Motor neuron (in vitro differentiated cells): ENCODE measurements at regions not wholly inside any gene's neighbourhood (a gene's known extent, or its start where the extent isn't known, plus 50 kb on each side); places are given as distances from the start of the nearest gene placed in this dataset.
"Not testable (repeated sequence)": the region's sequence is repeated elsewhere in the genome, so short reads cannot be mapped to it uniquely, and the experiment has no call there.

Source experiments
- ATAC-seq, 8 experiments: fragments of 200-7000 bp; cut with Tn5 transposase; replicated peaks in 6 of 8; 2 replicates each; pipeline ENCODE4 v1.8.0; 2021; ENCODE audit warnings: mild to moderate bottlenecking in 8 of 8, moderate library complexity in 8 of 8
- H3K27ac ChIP-seq, 2 donors: fragments of 250-450 bp; sonication (Bioruptor Pico); 2 replicates each; pipeline ENCODE4 v1.9.0; 2021; ENCODE audit warnings: antibody characterized with exemption in 2 of 2, mild to moderate bottlenecking in 2 of 2, moderate library complexity in 1 of 2
- H3K4me1 ChIP-seq, 2 donors: fragments of 250-450 bp; sonication (Bioruptor Pico); replicated peaks in 1 of 2; 2 replicates each; pipeline ENCODE4 v1.6.1; 2021; ENCODE audit warnings: antibody characterized with exemption in 2 of 2, mild to moderate bottlenecking in 2 of 2, moderate library complexity in 1 of 2
- H3K4me3 ChIP-seq, 5 donors: fragments of 250-450 bp; sonication (Bioruptor Pico); 2 replicates each; pipeline ENCODE4 v1.9.0; 2021; ENCODE audit warnings: antibody characterized with exemption in 5 of 5, mild to moderate bottlenecking in 5 of 5, moderate library complexity in 4 of 5
- WGBS, 10 experiments: fragments of 450-650 bp; shearing (Covaris generic); methylation state at CpG; one replicate each; pipeline ENCODE4 v1.0.0; 2022; 5-methylcytosine and 5-hydroxymethylcytosine counted together
- in situ Hi-C, 9 experiments: fragments of 400-800 bp; cut with MboI; loops; one replicate each; pipeline ENCODE4 v1.15.0; 2021; ENCODE audit warnings: low sequenced_read_pairs in 9 of 9, low pct_unique_long_range_greater_than_20kb in 2 of 9; ENCODE audit not compliant: unreplicated experiment in 9 of 9

DNA sequence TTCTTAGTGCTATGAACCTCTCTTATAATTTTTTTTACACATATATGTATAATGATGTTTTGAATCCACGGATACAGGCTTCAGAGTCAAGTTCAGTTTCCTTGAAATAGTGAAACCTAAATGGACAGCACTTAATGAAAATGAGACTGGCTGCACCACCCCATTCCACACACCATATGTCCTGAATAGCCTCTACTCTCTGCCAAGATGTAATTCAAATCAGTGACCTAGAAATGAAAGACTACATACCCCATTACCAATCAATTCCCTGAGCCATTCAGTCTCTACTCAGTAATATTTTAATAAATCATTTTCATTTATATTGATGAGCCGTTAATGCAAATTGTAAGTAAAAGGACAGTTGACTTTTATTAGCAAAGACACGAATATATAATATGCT lies 614.9 kb upstream of the TMPRSS15 start:
- ATAC-seq = peak in 4 of 8 experiments; percentile 25 to 82 (median 41)
- in situ Hi-C loops = no loop called here
- H3K27ac ChIP-seq = no peak overlapping the region
- 0 to 81% (median 44%) methylated on average over 1 to 3 of the region's 3 CpGs for WGBS, 10 experiments
- peaks cover 0 to 20% of the 10 kb centered on the region in 2 donors for H3K4me1 ChIP-seq
- no peak overlapping the region for H3K4me3 ChIP-seq

- ATAC-seq = no peak
- Histone ChIP-seq H3K4me3 (no peak overlapping the region), H3K27ac (no peak overlapping the region), H3K4me1 (peaks cover 0 to 19% of the 10 kb centered on the region in 2 donors)
- WGBS, 10 experiments = 33 to 100% (median 85%) methylated on average over 1 to 4 of the region's 4 CpGs
- in situ Hi-C loops = no loop called here
Measured at GRCh38 chr21:19022978-19023377, 619.4 kb upstream of the TMPRSS15 start.

- H3K4me3 ChIP-seq = no peak overlapping the region
- no peak overlapping the region for H3K27ac ChIP-seq
- in situ Hi-C loops = no loop called here
- ATAC-seq = peak in 1 of 8 experiments; percentile 7
- H3K4me1 ChIP-seq = peaks cover 0 to 16% of the 10 kb centered on the region in 2 donors
Measured at GRCh38 chr21:19026911-19027310, 623.3 kb upstream of the TMPRSS15 start.

DNA sequence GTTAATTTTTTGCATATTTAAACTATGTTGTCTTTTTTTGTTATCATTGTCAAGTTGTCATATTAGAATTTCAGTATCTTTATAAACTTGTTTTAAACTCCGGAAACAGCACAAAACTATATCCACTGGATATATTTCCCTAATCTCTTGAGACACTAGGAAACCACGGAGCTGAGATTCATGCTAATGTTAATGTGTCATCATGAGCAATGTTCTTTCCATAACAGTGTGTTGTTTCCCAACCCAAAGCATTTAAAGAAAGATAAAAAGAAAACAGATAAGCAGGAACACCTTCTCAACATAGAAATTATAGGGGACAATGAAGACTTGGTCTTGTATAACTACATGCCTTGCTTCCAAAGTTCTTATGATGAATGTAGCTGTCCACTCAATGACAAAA lies 626.2 kb upstream of the TMPRSS15 start:
- peaks cover 0 to 37% of the 10 kb centered on the region in 2 donors for H3K4me1 ChIP-seq
- H3K27ac ChIP-seq = no peak overlapping the region
- 0 to 88% (median 36%) methylated on average over 1 to 2 of the region's 2 CpGs; no CpG with 5 or more reads in 1 of the 10 experiments for WGBS, 10 experiments
- in situ Hi-C loops = no loop called here
- H3K4me3 ChIP-seq = no peak overlapping the region
- ATAC-seq = no peak

- Histone ChIP-seq H3K4me3 (no peak overlapping the region), H3K4me1 (peaks cover 0 to 29% of the 10 kb centered on the region in 2 donors), H3K27ac (no peak overlapping the region)
- ATAC-seq = peak in 5 of 8 experiments; percentile 61 to 94 (median 89)
- in situ Hi-C loops = no loop called here
- 0 to 100% (median 29%) methylated on average over 1 of the region's 1 CpG; no CpG with 5 or more reads in 3 of the 10 experiments for WGBS, 10 experiments
Measured at GRCh38 chr21:19031953-19032352, 628.4 kb upstream of the TMPRSS15 start.

DNA sequence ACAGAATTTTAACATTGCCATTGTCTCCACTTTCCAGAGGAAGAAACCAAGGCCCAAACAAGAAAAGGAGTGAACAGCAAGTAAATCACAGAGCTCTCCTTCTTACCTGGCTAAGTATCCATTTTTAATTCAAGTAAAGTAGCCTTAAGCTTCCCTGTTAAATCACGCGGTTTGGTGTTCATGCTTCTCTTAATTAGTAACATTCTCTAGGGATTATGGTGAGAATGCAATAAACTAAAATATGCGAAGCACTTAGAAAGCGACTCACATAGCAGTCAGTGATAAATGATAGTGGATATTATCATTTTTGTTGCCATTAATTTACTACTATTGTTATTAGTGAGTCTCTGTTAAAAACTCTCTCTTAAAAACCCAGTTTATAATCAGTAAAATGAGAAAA lies 630.5 kb upstream of the TMPRSS15 start:
- peak in 1 of 8 experiments; percentile 25 for ATAC-seq
- in situ Hi-C loops = no loop called here
- H3K27ac ChIP-seq = no peak overlapping the region
- 0 to 100% (median 75%) methylated on average over 1 to 4 of the region's 4 CpGs for WGBS, 10 experiments
- H3K4me1 ChIP-seq = peaks cover 0 to 28% of the 10 kb centered on the region in 2 donors
- H3K4me3 ChIP-seq = no peak overlapping the region

DNA sequence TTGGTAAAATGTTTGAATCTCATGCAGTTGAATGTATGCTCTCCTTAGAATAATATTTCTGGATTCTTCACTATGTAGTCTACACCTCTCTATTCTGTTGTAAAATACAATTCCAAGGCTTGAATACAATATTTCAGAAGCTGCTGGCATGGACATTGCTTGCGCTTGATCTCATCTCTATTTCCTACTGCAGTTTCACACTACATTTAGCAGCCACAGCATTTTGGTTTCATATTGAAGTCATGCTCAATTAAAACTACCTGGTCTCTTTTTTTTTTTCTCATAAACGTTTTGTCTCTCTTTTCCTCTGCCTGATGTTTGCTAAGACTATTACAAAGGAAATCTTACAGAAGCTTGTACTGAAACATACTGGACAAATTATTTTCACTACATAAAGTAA lies 631.0 kb upstream of the TMPRSS15 start:
- in situ Hi-C loops = no loop called here
- Histone ChIP-seq H3K4me1 (peaks cover 0 to 28% of the 10 kb centered on the region in 2 donors), H3K27ac (no peak overlapping the region), H3K4me3 (no peak overlapping the region)
- ATAC-seq = no peak
- 13 to 100% (median 64%) methylated on average over 1 to 2 of the region's 2 CpGs; no CpG with 5 or more reads in 1 of the 10 experiments for WGBS, 10 experiments

DNA sequence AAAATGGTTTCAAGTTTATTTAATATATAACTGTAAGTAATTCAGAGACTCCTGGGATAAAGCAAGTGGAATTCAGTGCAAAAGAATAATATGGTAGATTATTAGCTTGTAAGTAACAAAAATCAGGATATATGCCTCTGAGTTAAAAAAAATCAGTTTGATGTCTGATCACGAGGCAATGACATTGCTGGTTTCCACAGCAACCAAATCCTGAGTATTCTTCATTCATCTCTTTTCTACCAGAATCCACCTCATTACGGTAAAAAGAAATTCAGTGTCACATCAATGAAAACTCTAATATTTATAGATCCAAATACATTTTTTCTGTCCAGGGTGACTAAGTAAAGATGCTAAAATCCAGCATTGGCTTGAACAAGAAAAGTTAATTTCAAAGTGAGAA lies 642.3 kb upstream of the TMPRSS15 start:
- 0 to 75% (median 50%) methylated on average over 1 to 2 of the region's 2 CpGs; no CpG with 5 or more reads in 1 of the 10 experiments for WGBS, 10 experiments
- no peak for ATAC-seq

DNA sequence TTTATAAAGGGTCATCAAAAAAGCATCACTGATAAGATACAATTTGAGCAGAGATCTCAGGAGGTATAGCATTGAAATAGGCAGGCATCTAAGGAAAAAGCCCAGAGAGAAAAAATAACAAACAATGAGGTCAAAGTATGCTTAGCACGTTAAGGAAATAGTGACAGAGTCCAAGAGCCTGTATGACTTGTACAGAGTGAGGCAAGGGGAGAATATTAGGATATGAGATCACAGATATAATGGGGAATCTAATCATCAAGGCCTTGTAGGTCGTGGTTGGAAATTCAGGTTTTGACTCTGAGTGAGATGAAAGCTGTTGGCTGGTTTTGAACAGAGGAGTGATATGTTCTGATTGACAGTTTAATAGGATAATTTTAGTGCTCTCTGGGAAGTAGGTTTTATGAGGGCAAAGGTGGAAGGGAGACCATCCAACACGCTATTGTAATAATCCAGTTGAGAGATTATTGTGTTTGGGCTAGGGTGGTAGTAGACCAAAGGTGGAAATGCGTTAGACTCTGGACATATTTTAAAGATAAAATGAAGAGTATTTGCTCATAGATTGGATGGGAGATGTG lies 644.6 kb upstream of the TMPRSS15 start:
- no peak overlapping the region for H3K27ac ChIP-seq
- peaks cover 0 to 5% of the 10 kb centered on the region in 2 donors for H3K4me1 ChIP-seq
- 0 to 90% (median 76%) methylated on average over 2 to 4 of the region's 4 CpGs for WGBS, 10 experiments
- ATAC-seq = no peak
- H3K4me3 ChIP-seq = no peak overlapping the region
- in situ Hi-C loops = no loop called here

More for the DNA sequence above, 642.3 kb upstream of the TMPRSS15 start:
- Histone ChIP-seq H3K4me3 (no peak overlapping the region), H3K27ac (no peak overlapping the region), H3K4me1 (peaks cover 0 to 5% of the 10 kb centered on the region in 2 donors)
- in situ Hi-C loops = no loop called here

DNA sequence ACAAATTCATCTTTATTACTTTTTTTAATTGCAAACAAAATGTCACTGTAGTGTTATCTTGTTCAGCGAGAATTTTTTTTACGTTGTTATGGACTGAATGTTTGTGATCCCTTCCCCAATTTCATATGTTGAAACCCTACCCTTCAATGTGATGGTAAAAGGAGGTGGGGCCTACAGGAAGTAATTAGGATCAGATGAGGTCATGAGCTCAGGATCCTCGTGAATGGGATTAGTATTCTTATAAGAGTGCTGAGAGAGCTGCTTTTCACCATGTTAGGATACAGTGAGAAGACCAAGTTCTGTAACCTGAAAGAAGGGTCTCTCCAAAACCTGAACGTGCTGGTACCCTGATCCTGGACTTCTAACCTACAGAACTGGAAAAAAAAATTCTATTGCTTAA lies 646.0 kb upstream of the TMPRSS15 start:
- Histone ChIP-seq H3K27ac (no peak overlapping the region), H3K4me3 (no peak overlapping the region), H3K4me1 (peaks cover 0 to 5% of the 10 kb centered on the region in 2 donors)
- no peak for ATAC-seq
- in situ Hi-C loops = no loop called here
- 2 to 90% (median 74%) methylated on average over 2 to 4 of the region's 4 CpGs for WGBS, 10 experiments

- ATAC-seq = no peak
- Histone ChIP-seq H3K27ac (no peak overlapping the region), H3K4me3 (no peak overlapping the region), H3K4me1 (no peaks in the 10 kb centered on the region)
- in situ Hi-C loops = no loop called here
- WGBS, 10 experiments = 0 to 100% (median 80%) methylated on average over 1 to 8 of the region's 8 CpGs; no CpG with 5 or more reads in 2 of the 10 experiments
Measured at GRCh38 chr21:19065164-19065563, 661.6 kb upstream of the TMPRSS15 start.

- in situ Hi-C loops = no loop called here
- Histone ChIP-seq H3K27ac (no peak overlapping the region), H3K4me1 (no peaks in the 10 kb centered on the region), H3K4me3 (no peak overlapping the region)
- 0 to 100% (median 80%) methylated on average over 1 of the region's 1 CpG; no CpG with 5 or more reads in 4 of the 10 experiments for WGBS, 10 experiments
- ATAC-seq = no peak
Measured at GRCh38 chr21:19076031-19076430, 672.4 kb upstream of the TMPRSS15 start.

- WGBS, 10 experiments = 0 to 100% (median 26%) methylated on average over 1 to 2 of the region's 2 CpGs; no CpG with 5 or more reads in 3 of the 10 experiments
- in situ Hi-C loops = no loop called here
- Histone ChIP-seq H3K4me1 (no peaks in the 10 kb centered on the region), H3K4me3 (no peak overlapping the region), H3K27ac (no peak overlapping the region)
- ATAC-seq = no peak
Measured at GRCh38 chr21:19109694-19110093, 706.1 kb upstream of the TMPRSS15 start.

- 5 to 83% (median 58%) methylated on average over 1 to 4 of the region's 4 CpGs; no CpG with 5 or more reads in 3 of the 10 experiments for WGBS, 10 experiments
- in situ Hi-C loops, H3K27ac ChIP-seq, H3K4me3 ChIP-seq: not testable (repeated sequence)
- ATAC-seq = peak in 4 of 8 experiments; percentile 16 to 58 (median 27)
- H3K4me1 ChIP-seq = peaks cover 13 to 17% of the 10 kb centered on the region in 2 donors
Measured at GRCh38 chr21:19119259-19119658, 715.7 kb upstream of the TMPRSS15 start.
